ENCODE measurements at regions not wholly inside any gene's neighbourhood (a gene's known extent, or its start where the extent isn't known, plus 50 kb on each side); places are given as distances from the start of the nearest gene placed in this dataset.
"Not testable (repeated sequence)": the region's sequence is repeated elsewhere in the genome, so short reads cannot be mapped to it uniquely, and the experiment has no call there.

DNA sequence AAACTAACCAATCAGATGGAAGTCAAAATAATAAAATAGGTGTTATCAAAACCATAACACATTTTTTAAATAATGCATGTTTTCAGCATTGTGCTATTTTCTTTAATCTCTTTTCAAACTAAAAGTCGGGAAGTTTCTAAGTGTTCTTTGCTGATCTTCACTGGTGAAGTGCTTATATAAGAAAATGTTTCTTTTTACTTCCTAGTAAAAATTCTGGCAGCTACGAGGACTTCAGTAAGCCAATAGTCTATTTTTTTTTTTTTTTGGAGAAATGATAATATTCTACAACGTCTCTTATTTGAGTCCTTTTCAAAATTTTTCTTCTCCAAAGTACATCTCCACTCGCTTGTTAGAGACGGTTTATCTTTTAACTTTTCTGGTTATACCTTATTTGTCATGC, 448.0 kb downstream of the SLC6A15 start:
- DNase-seq (ENCODE audit: insufficient read length) (no peak), FAIRE-seq (no peak)
- TF ChIP-seq TAF1 (IDR thresholded peaks at IDR 0.05; ENCODE audit: borderline replicate concordance, low read depth, low read length): no peak
- TF ChIP-seq POLR2AphosphoS5 (IDR thresholded peaks at IDR 0.05; ENCODE audit: low read depth, low read length): no peak
- no peak for TF ChIP-seq POLR2A (IDR thresholded peaks at IDR 0.05; ENCODE audit: low read depth, low read length)

DNA sequence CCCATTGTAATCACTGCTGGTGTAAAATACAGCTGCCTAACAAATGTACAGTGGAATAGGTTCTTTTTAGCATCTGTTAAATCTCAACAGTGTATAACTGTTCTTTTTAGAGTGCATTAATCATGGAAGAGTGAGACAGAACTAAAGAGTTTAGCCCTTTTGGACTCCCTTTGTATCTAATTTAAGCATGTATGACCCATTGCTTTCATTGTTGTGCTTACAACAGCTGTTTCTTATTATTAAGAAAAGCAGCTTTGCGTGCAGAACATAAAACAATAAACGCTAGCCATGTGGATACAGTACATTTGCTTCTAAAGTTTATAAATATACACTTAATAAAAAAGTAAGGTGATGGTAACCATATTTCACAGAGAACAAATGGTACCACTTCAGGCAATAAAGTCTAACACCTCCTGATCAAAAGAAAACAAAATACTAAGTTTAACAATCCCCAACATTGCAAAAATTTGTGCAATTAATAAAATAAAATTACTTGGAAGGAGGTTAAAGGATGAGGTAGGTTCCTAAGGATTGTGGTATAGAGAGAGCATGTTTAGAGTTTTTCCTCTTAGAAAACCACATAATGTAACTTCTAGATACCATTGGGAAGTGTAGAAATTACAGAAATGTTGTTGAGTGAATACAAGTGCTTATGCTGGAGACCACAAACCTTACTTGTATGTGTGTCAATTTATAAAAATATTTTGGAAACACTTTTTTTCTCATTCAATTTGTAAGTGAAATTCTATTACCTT, 448.7 kb downstream of the SLC6A15 start:
- TF ChIP-seq TAF1 (IDR thresholded peaks at IDR 0.05; ENCODE audit: borderline replicate concordance, low read depth, low read length): no peak
- no peak for TF ChIP-seq POLR2AphosphoS5 (IDR thresholded peaks at IDR 0.05; ENCODE audit: low read depth, low read length)
- no peak for TF ChIP-seq POLR2A (IDR thresholded peaks at IDR 0.05; ENCODE audit: low read depth, low read length)
- DNase-seq (ENCODE audit: insufficient read length) (no peak), FAIRE-seq (no peak)

DNA sequence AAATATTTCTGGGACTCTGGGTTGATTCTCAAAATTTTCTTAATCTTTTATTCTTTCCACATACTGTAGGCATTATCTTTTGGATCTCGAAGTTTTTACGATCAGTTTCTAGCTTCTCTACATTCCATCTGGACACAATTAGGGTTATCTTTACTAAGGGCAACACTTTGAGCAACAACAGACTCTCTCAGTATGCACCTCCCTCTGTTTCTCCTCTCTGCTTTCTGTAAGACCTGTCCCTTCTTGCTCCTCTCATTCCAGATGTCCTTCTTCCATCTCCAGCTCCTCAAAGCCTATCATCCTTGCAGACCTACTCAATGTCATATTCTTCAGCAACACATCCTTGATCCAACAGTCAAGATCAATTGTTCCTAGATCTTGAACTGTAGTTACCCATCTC, 457.0 kb downstream of the SLC6A15 start:
- FAIRE-seq (no peak), DNase-seq (ENCODE audit: insufficient read length) (no peak)
- TF ChIP-seq POLR2A (IDR thresholded peaks at IDR 0.05; ENCODE audit: low read depth, low read length) (no peak), POLR2AphosphoS5 (IDR thresholded peaks at IDR 0.05; ENCODE audit: low read depth, low read length) (no peak), TAF1 (IDR thresholded peaks at IDR 0.05; ENCODE audit: borderline replicate concordance, low read depth, low read length) (no peak)

DNA sequence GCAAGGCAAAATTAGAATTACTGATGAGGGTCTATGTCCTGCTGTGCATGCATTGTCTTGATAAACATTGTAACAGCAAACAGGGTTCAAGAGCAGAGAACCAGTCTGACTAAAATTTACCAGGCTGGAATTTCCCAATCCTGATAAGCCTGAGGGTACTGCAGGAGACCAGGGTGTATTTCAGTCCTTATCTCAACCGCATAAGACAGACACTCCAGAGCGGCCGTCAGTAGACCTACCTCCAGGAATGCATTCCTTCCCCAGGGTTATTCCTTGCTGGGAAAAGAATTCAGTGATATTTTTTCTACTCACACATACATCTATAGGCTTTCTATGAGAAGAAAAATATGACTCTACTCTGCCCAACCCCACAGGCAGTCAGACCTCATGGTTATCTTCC, 466.1 kb downstream of the SLC6A15 start:
- FAIRE-seq: not testable (repeated sequence)

DNA sequence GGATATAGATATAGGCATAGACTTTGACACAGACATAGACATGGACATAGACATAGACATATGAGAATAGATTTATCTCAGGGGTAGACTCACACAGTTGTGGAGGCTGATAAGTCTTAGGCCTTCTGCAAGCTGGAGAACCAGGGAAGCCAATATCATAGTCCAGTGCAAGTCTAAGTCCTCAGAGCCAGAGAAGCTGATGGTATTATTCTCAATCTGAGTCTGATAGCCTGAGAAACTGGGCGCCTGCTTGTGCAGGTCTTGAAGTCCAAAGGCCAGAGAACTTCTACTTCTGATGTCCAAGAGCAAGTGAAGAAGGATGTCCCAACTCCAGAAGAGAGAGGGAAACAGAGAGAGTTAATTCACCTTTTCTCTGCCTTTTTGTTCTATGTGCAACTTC, 476.5 kb downstream of the SLC6A15 start:
- TF ChIP-seq POLR2AphosphoS5 (IDR thresholded peaks at IDR 0.05; ENCODE audit: low read depth, low read length) (no peak), TAF1 (IDR thresholded peaks at IDR 0.05; ENCODE audit: borderline replicate concordance, low read depth, low read length) (no peak)
- no peak for DNase-seq (ENCODE audit: insufficient read length)
- no peak for FAIRE-seq

More for the DNA sequence above, 466.1 kb downstream of the SLC6A15 start:
- DNase-seq (ENCODE audit: insufficient read length): not testable (repeated sequence)

DNA sequence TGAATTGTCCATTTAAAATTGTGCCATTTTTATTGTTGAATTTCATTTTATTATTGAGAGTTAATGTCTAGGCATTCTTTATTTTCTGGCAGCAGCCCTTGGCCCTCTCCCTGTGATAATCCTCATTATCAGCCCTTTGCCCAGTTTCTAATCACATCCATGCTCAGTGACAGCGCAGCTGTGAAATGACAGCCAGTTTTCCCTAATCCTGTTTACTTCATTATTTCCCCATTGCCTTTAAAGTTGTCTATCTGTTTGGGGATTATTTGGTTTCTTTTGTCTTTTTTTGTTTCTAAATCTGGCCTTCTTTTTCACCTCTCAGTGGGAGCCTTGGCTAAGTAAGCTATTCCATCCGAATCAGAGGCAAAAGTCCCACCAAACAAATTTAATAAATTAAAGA, 476.9 kb downstream of the SLC6A15 start:
- no peak for FAIRE-seq
- TF ChIP-seq TAF1 (IDR thresholded peaks at IDR 0.05; ENCODE audit: borderline replicate concordance, low read depth, low read length): no peak
- TF ChIP-seq POLR2A (IDR thresholded peaks at IDR 0.05; ENCODE audit: low read depth, low read length): no peak
- no peak for TF ChIP-seq POLR2AphosphoS5 (IDR thresholded peaks at IDR 0.05; ENCODE audit: low read depth, low read length)
- no peak for DNase-seq (ENCODE audit: insufficient read length)

DNA sequence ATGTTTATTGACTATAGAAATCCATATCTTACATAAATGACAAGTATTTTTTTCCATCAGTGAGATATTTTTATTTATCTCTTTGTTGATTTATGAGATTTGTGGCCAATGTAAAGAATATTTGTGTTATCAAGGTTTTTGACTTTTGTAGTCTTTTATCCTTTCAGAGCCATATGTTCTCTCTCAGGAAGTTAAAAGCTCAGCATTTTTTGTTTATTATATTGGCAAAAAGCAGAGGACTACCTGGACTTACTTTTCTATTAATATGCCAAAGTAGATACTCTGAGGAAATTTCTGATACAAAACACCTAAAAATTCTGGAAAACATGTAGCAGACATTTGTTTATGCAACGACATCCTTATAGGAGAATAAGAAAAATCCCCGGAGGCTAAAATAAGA, 490.3 kb downstream of the SLC6A15 start:
- DNase-seq (ENCODE audit: insufficient read length) (no peak), FAIRE-seq (no peak)
- TF ChIP-seq POLR2A (IDR thresholded peaks at IDR 0.05; ENCODE audit: low read depth, low read length) (no peak), POLR2AphosphoS5 (IDR thresholded peaks at IDR 0.05; ENCODE audit: low read depth, low read length) (no peak), TAF1 (IDR thresholded peaks at IDR 0.05; ENCODE audit: borderline replicate concordance, low read depth, low read length) (no peak)

DNA sequence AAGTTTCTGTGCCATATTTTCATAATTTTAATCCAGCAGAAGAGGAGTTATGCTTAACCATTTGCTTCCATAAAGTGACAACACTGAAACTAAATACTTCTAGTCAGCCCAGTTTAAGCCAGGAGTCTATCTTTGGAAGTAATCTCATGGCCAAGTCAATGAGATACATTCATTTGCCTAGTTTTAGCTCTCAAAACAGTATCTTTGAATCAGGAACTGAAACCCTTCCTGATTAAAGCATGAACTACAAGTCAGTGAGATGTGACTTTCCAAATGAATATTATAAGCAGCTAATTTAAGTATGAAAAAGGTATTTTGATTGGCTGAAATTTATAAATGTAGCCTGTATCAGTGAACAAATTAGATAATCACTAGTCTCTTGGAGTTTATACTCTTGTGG, 491.5 kb downstream of the SLC6A15 start:
- FAIRE-seq: no peak
- TF ChIP-seq TAF1 (IDR thresholded peaks at IDR 0.05; ENCODE audit: borderline replicate concordance, low read depth, low read length) (no peak), POLR2AphosphoS5 (IDR thresholded peaks at IDR 0.05; ENCODE audit: low read depth, low read length) (no peak), POLR2A (IDR thresholded peaks at IDR 0.05; ENCODE audit: low read depth, low read length) (no peak)
- DNase-seq (ENCODE audit: insufficient read length): no peak

DNA sequence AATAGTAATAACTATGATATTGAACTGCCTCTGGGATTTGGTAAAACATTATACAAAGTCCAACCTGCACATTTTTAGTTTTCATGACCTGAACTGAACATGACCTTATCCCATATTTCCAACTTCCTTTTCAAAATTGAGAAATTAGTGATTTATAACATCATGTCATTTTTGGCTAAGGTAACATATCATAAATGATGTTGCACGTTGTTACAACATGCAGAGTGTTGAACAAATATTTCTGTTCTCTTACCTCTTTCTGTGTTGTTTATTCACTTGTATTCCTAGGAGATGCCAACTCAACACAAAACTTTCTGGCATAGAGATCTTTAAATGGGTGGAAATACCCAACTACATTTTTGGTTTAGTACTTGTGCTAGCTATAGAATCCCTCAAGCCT, 496.0 kb downstream of the SLC6A15 start:
- TF ChIP-seq POLR2AphosphoS5 (IDR thresholded peaks at IDR 0.05; ENCODE audit: low read depth, low read length) (no peak), TAF1 (IDR thresholded peaks at IDR 0.05; ENCODE audit: borderline replicate concordance, low read depth, low read length) (no peak), POLR2A (IDR thresholded peaks at IDR 0.05; ENCODE audit: low read depth, low read length) (no peak)
- DNase-seq (ENCODE audit: insufficient read length): no peak
- FAIRE-seq: no peak

DNA sequence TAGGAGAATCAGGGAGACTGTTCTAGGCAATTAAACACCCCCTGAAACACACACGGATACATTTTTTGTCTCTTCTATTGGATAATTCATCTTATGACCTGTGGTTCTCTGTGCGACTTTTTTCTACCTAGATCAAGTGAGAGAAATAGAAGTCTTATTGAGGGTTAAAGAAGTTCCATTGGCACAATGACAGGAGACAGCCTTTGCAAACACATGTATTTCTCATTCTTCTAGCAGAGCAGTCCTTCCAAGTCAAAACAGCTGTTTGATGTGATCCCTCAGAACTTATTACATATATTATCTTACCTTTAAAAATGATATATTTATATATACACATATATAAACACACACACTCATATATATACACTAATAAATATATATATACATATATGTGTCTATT, 496.7 kb downstream of the SLC6A15 start:
- FAIRE-seq: no peak
- no peak for TF ChIP-seq POLR2AphosphoS5 (IDR thresholded peaks at IDR 0.05; ENCODE audit: low read depth, low read length)
- no peak for TF ChIP-seq TAF1 (IDR thresholded peaks at IDR 0.05; ENCODE audit: borderline replicate concordance, low read depth, low read length)
- TF ChIP-seq POLR2A (IDR thresholded peaks at IDR 0.05; ENCODE audit: low read depth, low read length): no peak
- no peak for DNase-seq (ENCODE audit: insufficient read length)

DNA sequence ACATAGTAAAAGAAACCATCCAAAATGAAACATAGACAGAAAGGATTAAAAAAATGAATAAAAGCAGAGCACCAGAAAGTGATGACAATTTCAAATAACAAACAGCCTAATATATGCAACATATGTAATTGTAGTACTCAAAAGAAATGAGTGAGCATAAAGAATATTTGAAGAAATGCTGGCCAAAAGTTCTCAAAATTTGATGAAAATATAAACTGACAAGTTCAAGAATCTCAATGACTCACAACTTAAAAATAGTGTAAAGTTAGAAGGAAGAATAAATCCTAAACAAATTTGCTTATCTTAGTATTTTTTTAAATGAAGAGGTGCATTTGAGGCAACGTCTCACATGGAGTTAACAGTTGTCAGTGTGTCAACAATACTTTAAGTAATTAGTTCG, 498.9 kb downstream of the SLC6A15 start:
- DNase-seq (ENCODE audit: insufficient read length): no peak
- no peak for FAIRE-seq
- no peak for TF ChIP-seq TAF1 (IDR thresholded peaks at IDR 0.05; ENCODE audit: borderline replicate concordance, low read depth, low read length)
- no peak for TF ChIP-seq POLR2AphosphoS5 (IDR thresholded peaks at IDR 0.05; ENCODE audit: low read depth, low read length)
- no peak for TF ChIP-seq POLR2A (IDR thresholded peaks at IDR 0.05; ENCODE audit: low read depth, low read length)

DNA sequence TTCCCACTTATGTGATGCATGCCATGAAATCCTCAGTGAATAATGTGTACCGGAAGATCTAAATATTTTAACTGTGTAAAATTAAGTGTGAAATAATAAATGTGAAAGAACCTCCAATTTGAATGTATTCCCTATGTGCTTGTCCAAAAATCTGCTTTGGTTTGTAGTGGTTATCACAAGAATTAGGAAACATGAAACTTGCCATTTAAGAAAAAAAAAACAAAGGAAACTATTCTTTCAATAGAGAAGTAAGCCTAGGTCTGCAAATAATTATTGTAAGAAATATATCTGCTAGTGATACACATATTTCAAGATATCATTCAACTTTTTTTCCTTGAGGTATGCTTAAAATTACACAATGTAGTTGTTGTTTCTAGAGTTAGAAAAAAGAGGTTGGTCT, 500.4 kb downstream of the SLC6A15 start:
- DNase-seq (ENCODE audit: insufficient read length) (no peak), FAIRE-seq (no peak)
- TF ChIP-seq TAF1 (IDR thresholded peaks at IDR 0.05; ENCODE audit: borderline replicate concordance, low read depth, low read length) (no peak), POLR2A (IDR thresholded peaks at IDR 0.05; ENCODE audit: low read depth, low read length) (no peak), POLR2AphosphoS5 (IDR thresholded peaks at IDR 0.05; ENCODE audit: low read depth, low read length) (no peak)

DNA sequence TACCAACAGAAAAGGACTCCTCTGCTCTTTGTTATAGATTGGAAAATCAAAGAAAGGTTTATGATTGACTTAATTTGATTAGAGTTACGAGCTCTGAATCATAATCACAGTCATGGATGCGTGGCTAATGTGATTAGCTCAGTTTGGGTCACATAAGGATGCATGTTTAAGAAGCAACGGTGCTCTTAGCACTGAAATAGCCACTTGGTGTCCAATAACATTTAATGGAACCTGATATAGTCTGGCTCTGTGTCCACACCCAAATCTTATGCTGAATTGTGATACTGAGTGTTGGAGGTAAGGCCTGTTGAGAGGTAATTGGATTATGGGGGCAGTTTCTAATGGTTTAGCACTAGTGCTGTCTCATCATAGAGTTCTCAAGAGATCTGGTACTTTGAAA, 501.6 kb downstream of the SLC6A15 start:
- FAIRE-seq (no peak), DNase-seq (ENCODE audit: insufficient read length) (no peak)
- TF ChIP-seq POLR2AphosphoS5 (IDR thresholded peaks at IDR 0.05; ENCODE audit: low read depth, low read length): no peak
- TF ChIP-seq TAF1 (IDR thresholded peaks at IDR 0.05; ENCODE audit: borderline replicate concordance, low read depth, low read length): no peak
- no peak for TF ChIP-seq POLR2A (IDR thresholded peaks at IDR 0.05; ENCODE audit: low read depth, low read length)
